ENCODE measurements at regions not wholly inside any gene's neighbourhood (a gene's known extent, or its start where the extent isn't known, plus 50 kb on each side); places are given as distances from the start of the nearest gene placed in this dataset.

DNA sequence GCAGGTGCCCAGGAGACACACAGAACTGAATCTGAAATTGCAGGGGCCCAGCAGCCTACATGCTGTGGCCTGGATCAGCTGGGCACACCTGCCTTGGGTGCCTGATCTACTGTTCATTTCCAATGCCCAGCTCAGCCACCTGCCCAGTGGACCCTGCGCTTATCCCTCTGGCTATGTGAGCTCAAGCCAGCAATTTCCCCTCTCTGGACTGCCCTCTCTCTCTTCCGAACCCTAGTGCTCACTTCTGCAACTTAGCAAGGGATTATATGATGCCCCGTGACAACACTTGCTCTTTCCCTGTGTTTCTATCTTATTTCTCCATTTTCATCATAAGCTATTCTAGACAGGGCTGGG lies 276.0 kb downstream of the UACA start:
- no peak overlapping the region for H3K27ac ChIP-seq (ENCODE audit: low read depth)
- no peaks in the 10 kb centered on the region for H3K36me3 ChIP-seq (ENCODE audit: insufficient read depth)
- no peak for DNase-seq (ENCODE audit: extremely low spot score)
- no peaks in the 10 kb centered on the region for H3K4me1 ChIP-seq (ENCODE audit: insufficient read depth)
- 93% methylated on average over 3 of the region's 3 CpGs for WGBS
- H3K4me3 ChIP-seq (ENCODE audit: low read depth, low read length), result no peak overlapping the region

DNA sequence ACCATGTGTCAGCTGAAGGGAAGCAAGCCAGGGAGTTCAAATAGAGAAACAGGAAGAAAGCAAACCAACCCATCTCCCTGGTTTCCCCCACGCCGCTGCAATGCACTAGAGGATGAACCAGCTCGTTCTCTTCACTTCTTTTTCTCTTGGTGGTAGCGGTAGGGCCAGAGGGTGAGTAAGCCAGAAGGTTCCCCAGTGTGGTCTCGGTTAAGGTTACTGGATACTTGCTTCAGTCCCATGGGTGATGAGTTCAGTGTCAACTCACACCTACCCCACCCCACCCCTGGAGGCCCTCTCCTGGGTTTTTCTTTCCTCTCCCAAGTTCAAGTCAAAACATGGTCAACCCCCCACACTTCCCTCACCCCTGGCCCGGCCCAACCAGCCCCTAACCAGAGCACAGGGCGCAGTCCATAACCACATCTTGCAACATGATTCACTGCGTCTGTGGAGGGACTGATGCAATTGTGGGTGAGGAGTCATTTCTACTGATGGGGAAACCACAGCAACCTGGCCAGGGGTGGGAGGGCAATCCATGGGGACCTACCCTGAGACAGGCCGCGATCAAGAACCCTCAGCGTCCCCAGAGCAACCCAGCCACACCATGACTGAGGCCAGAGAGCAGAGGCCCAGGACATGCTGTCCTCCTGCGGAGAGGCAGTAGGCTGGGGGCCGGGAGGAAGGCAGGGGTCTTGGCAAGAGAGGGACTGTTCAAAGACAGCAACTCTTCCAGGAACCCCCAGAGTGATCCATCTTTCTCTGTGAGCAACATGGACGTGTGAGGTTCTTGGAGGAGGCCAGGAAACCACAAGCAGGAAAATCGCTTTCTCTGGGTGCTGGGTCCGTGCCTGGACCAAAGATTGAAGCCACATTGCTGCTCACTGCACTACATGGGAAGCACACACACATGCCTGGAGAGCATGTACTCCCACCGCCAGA lies 276.6 kb downstream of the UACA start:
- DNase-seq (ENCODE audit: extremely low spot score), result no peak
- no peak overlapping the region for H3K27ac ChIP-seq (ENCODE audit: low read depth)
- H3K4me1 ChIP-seq (ENCODE audit: insufficient read depth), result no peaks in the 10 kb centered on the region
- H3K4me3 ChIP-seq (ENCODE audit: low read depth, low read length), result no peak overlapping the region
- no peaks in the 10 kb centered on the region for H3K36me3 ChIP-seq (ENCODE audit: insufficient read depth)
- 83% methylated on average over 17 of the region's 17 CpGs for WGBS

- 97% methylated on average over 2 of the region's 2 CpGs for WGBS
- H3K36me3 ChIP-seq (ENCODE audit: insufficient read depth), result no peaks in the 10 kb centered on the region
Measured at GRCh38 chr15:70486012-70486411, 277.3 kb downstream of the UACA start.

GRCh38 chr15:70484993-70485392 lies 278.4 kb downstream of the UACA start:
- 0% methylated on average over 1 of the region's 1 CpG for WGBS

More at GRCh38 chr15:70486012-70486411, 277.3 kb downstream of the UACA start:
- H3K4me1 ChIP-seq (ENCODE audit: insufficient read depth), result no peaks in the 10 kb centered on the region
- DNase-seq (ENCODE audit: extremely low spot score), result no peak
- H3K4me3 ChIP-seq (ENCODE audit: low read depth, low read length), result no peak overlapping the region
- no peak overlapping the region for H3K27ac ChIP-seq (ENCODE audit: low read depth)

GRCh38 chr15:70483513-70483912 lies 279.8 kb downstream of the UACA start:
- Histone ChIP-seq H3K36me3 (ENCODE audit: insufficient read depth) (no peaks in the 10 kb centered on the region), H3K4me3 (ENCODE audit: low read depth, low read length) (no peak overlapping the region), H3K4me1 (ENCODE audit: insufficient read depth) (no peaks in the 10 kb centered on the region), H3K27ac (ENCODE audit: low read depth) (no peak overlapping the region)
- WGBS, result 90% methylated on average over 2 of the region's 2 CpGs
- no peak for DNase-seq (ENCODE audit: extremely low spot score)

More at GRCh38 chr15:70484993-70485392, 278.4 kb downstream of the UACA start:
- DNase-seq (ENCODE audit: extremely low spot score), result no peak
- Histone ChIP-seq H3K27ac (ENCODE audit: low read depth) (no peak overlapping the region), H3K4me3 (ENCODE audit: low read depth, low read length) (no peak overlapping the region), H3K36me3 (ENCODE audit: insufficient read depth) (no peaks in the 10 kb centered on the region), H3K4me1 (ENCODE audit: insufficient read depth) (no peaks in the 10 kb centered on the region)

DNA sequence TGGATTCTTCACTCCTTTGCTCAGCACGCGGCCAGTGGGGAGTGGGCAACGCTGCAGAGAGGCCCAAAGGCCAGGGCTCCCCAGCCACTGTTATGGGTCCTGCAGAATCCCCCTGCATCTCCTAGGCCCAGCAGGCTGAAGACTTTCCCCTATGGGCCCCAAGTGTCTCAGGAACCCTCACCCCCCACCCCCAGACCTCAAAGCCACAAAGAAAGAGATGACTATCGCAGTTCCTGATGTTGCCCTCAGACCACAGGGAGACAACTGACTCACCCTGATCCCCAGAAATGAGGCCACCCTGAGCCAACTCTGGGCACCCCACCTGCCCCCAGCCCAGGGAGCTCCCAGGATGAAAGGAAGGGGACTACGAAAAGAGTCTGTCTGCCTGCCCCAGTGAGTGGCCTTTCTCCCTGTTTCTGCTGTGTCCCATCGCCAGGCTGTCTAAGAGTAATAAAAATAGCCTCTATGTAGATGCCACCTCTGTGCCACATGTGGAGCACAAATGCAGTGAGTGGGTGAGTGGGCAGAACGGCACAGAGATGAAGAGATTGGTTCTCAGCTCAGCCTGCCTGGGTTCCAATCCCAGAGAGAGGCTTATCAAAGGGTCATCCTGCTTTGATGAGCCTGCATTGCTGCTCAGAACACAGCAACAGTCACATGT lies 283.0 kb downstream of the UACA start:
- H3K36me3 ChIP-seq (ENCODE audit: insufficient read depth), result no peaks in the 10 kb centered on the region
- no peaks in the 10 kb centered on the region for H3K4me1 ChIP-seq (ENCODE audit: insufficient read depth)
- DNase-seq (ENCODE audit: extremely low spot score), result no peak
- H3K27ac ChIP-seq (ENCODE audit: low read depth), result no peak overlapping the region
- no peak overlapping the region for H3K4me3 ChIP-seq (ENCODE audit: low read depth, low read length)
- 84% methylated on average over 7 of the region's 7 CpGs for WGBS

DNA sequence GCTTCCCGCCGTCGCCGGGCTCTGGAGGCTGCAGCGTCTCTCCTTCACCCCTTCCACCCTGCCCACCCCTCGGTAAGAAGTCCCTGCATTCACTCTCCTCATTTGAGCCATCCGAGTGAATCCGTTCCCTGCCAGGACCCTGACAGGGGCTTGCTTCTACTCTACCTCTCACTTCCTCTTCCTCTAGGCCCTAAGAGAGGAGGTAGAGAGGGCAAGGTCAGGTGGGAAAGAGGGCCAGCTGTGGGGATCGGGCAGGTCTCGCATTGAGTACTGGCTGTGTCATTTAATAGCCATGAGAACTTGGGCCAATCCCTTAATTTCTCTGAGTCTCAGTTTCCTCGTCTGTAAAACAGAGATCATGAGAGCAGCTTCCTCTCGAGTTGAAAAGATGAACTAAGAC lies 283.6 kb downstream of the UACA start:
- DNase-seq (ENCODE audit: extremely low spot score), result no peak
- no peak overlapping the region for H3K27ac ChIP-seq (ENCODE audit: low read depth)
- 81% methylated on average over 12 of the region's 12 CpGs for WGBS

GRCh38 chr15:70479056-70479455 lies 284.3 kb downstream of the UACA start:
- DNase-seq (ENCODE audit: extremely low spot score), result no peak
- Histone ChIP-seq H3K27ac (ENCODE audit: low read depth) (no peak overlapping the region), H3K4me3 (ENCODE audit: low read depth, low read length) (no peak overlapping the region), H3K4me1 (ENCODE audit: insufficient read depth) (no peaks in the 10 kb centered on the region), H3K36me3 (ENCODE audit: insufficient read depth) (no peaks in the 10 kb centered on the region)
- 89% methylated on average over 8 of the region's 8 CpGs for WGBS

More for the DNA sequence above, 283.6 kb downstream of the UACA start:
- Histone ChIP-seq H3K4me3 (ENCODE audit: low read depth, low read length) (no peak overlapping the region), H3K4me1 (ENCODE audit: insufficient read depth) (no peaks in the 10 kb centered on the region), H3K36me3 (ENCODE audit: insufficient read depth) (no peaks in the 10 kb centered on the region)

GRCh38 chr15:70478251-70478990 lies 284.9 kb downstream of the UACA start:
- WGBS, result 75% methylated on average over 19 of the region's 19 CpGs
- DNase-seq (ENCODE audit: extremely low spot score), result no peak
- Histone ChIP-seq H3K4me1 (ENCODE audit: insufficient read depth) (no peaks in the 10 kb centered on the region), H3K27ac (ENCODE audit: low read depth) (no peak overlapping the region), H3K36me3 (ENCODE audit: insufficient read depth) (no peaks in the 10 kb centered on the region), H3K4me3 (ENCODE audit: low read depth, low read length) (no peak overlapping the region)

- no peak overlapping the region for H3K27ac ChIP-seq (ENCODE audit: low read depth)
- DNase-seq (ENCODE audit: extremely low spot score), result no peak
- 87% methylated on average over 9 of the region's 9 CpGs for WGBS
- no peaks in the 10 kb centered on the region for H3K36me3 ChIP-seq (ENCODE audit: insufficient read depth)
- no peak overlapping the region for H3K4me3 ChIP-seq (ENCODE audit: low read depth, low read length)
- H3K4me1 ChIP-seq (ENCODE audit: insufficient read depth), result no peaks in the 10 kb centered on the region
Measured at GRCh38 chr15:70477750-70478250, 285.6 kb downstream of the UACA start.

GRCh38 chr15:70476441-70476840 lies 286.9 kb downstream of the UACA start:
- H3K27ac ChIP-seq (ENCODE audit: low read depth), result no peak overlapping the region
- H3K36me3 ChIP-seq (ENCODE audit: insufficient read depth), result no peaks in the 10 kb centered on the region
- WGBS, result 97% methylated on average over 5 of the region's 5 CpGs
- DNase-seq (ENCODE audit: extremely low spot score), result no peak
- no peak overlapping the region for H3K4me3 ChIP-seq (ENCODE audit: low read depth, low read length)
- no peaks in the 10 kb centered on the region for H3K4me1 ChIP-seq (ENCODE audit: insufficient read depth)

GRCh38 chr15:70475921-70476320 lies 287.4 kb downstream of the UACA start:
- no peak for DNase-seq (ENCODE audit: extremely low spot score)
- no peak overlapping the region for H3K4me3 ChIP-seq (ENCODE audit: low read depth, low read length)
- no peak overlapping the region for H3K27ac ChIP-seq (ENCODE audit: low read depth)
- H3K36me3 ChIP-seq (ENCODE audit: insufficient read depth), result no peaks in the 10 kb centered on the region
- no peaks in the 10 kb centered on the region for H3K4me1 ChIP-seq (ENCODE audit: insufficient read depth)

DNA sequence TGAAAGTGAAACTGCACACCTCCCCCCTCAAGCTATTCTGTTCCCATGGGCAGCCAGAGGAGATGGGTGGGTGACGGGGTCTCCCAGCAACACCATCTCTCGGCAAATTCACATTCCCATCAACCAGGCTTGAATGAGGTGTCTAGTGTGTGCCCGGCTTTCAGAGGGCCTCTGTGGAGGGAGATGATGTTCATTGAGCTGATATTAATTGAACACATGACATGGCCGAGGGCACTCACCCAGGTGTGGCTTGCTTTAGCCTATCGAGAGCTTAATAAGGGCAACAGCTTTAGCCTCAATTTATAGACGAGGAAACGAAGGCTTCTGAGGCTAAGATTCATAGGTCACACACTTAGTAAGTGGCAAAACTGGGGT lies 288.0 kb downstream of the UACA start:
- Histone ChIP-seq H3K27ac (ENCODE audit: low read depth) (no peak overlapping the region), H3K36me3 (ENCODE audit: insufficient read depth) (no peaks in the 10 kb centered on the region), H3K4me1 (ENCODE audit: insufficient read depth) (no peaks in the 10 kb centered on the region), H3K4me3 (ENCODE audit: low read depth, low read length) (no peak overlapping the region)
- 87% methylated on average over 7 of the region's 7 CpGs for WGBS
- DNase-seq (ENCODE audit: extremely low spot score), result no peak
